SK-N-SH (cell line): ENCODE measurements at regions not wholly inside any gene's neighbourhood (a gene's known extent, or its start where the extent isn't known, plus 50 kb on each side); places are given as distances from the start of the nearest gene placed in this dataset.

Source experiments
- CTCF ChIA-PET: fragments of 300-600, 350-600 bp; formaldehyde crosslinking; extraction: SDS; loops from one replicate; lab custom pipeline; 2021; lab: Yijun Ruan, JAX
- POLR2A ChIA-PET: fragments of 350-600 bp; sonication (Branson Sonifier 250); formaldehyde crosslinking; extraction: SDS; loops from one replicate; lab custom pipeline; 2020; ENCODE audit warnings: antibody characterized with exemption, inconsistent platforms; lab: Yijun Ruan, JAX
- DNase-seq: peaks from one replicate; pipeline ENCODE4 v3.0.0; 2012
- H2AFZ ChIP-seq: fragments of 200-600 bp; sonication (generic); 2 replicates; pipeline ENCODE4 v1.8.1; 2016; ENCODE audit warnings: antibody characterized with exemption, mild to moderate bottlenecking, low read depth
- H3F3A ChIP-seq: fragments of 200-600 bp; sonication (generic); replicated peaks from 2 replicates; pipeline ENCODE3; 2016; ENCODE audit warnings: antibody characterized with exemption, mild to moderate bottlenecking; ENCODE audit not compliant: insufficient read depth
- H3K27ac ChIP-seq, 2 experiments: fragments of 200-500 bp in 1 of 2; fragments of 200-600 bp in 1 of 2; sonication (Bioruptor generic) in 1 of 2; sonication (generic), shearing (Covaris generic) in 1 of 2; 2 replicates each; pipeline versions ENCODE4 v1.5.1 to v1.6.1; 2014 to 2016; ENCODE audit warnings: low read depth in 2 of 2, inconsistent platforms in 1 of 2, low read length in 1 of 2, mild to moderate bottlenecking in 1 of 2, mixed read lengths in 1 of 2
- H3K27me3 ChIP-seq: fragments of 200-600 bp; sonication (generic), shearing (Covaris generic); 2 replicates; pipeline ENCODE4 v1.6.1; 2016; ENCODE audit warnings: mixed run types; ENCODE audit not compliant: insufficient read depth
- H3K36me3 ChIP-seq, 2 experiments: fragments of 200-500 bp in 1 of 2; fragments of 200-600 bp in 1 of 2; sonication (Bioruptor generic) in 1 of 2; sonication (generic) in 1 of 2; replicated peaks in 1 of 2; 2 replicates each; pipeline versions ENCODE3 to v1.5.1; 2014 to 2016; ENCODE audit warnings: low read length in 1 of 2, mild to moderate bottlenecking in 1 of 2; ENCODE audit not compliant: insufficient read depth in 2 of 2, control insufficient read depth in 1 of 2
- H3K4me1 ChIP-seq, 2 experiments: fragments of 200-500 bp in 1 of 2; fragments of 200-600 bp in 1 of 2; sonication (Bioruptor generic) in 1 of 2; sonication (generic), shearing (Covaris generic) in 1 of 2; 2 replicates each; pipeline versions ENCODE4 v1.5.1 to v1.6.1; 2014 to 2016; ENCODE audit warnings: low read depth in 1 of 2, low read length in 1 of 2, mixed run types in 1 of 2; ENCODE audit not compliant: insufficient read depth in 2 of 2, control insufficient read depth in 1 of 2
- H3K4me2 ChIP-seq: fragments of 200-600 bp; sonication (generic), shearing (Covaris generic); 2 replicates; pipeline ENCODE4 v1.6.1; 2017; ENCODE audit warnings: mixed run types
- H3K4me3 ChIP-seq, 2 experiments: fragments of 200-500 bp in 1 of 2; fragments of 200-600 bp in 1 of 2; sonication (Bioruptor generic) in 1 of 2; sonication (generic), shearing (Covaris generic) in 1 of 2; 2 replicates each; pipeline versions ENCODE4 v1.5.1 to v1.8.1; 2014 to 2016; ENCODE audit warnings: low read depth in 2 of 2, inconsistent platforms in 1 of 2, low read length in 1 of 2, mild to moderate bottlenecking in 1 of 2, mixed read lengths in 1 of 2, moderate library complexity in 1 of 2
- H3K79me2 ChIP-seq: fragments of 200-600 bp; sonication (generic); 2 replicates; pipeline ENCODE4 v1.8.1; 2017; ENCODE audit warnings: mild to moderate bottlenecking; ENCODE audit not compliant: insufficient read depth
- H3K9ac ChIP-seq: fragments of 200-600 bp; sonication (generic); 2 replicates; pipeline ENCODE4 v1.6.1; 2017; ENCODE audit warnings: mixed run types
- H3K9me2 ChIP-seq: fragments of 200-600 bp; sonication (generic); 2 replicates; pipeline ENCODE4 v1.6.1; 2017; ENCODE audit warnings: mixed run types
- H3K9me3 ChIP-seq: fragments of 200-600 bp; sonication (generic); 2 replicates; pipeline ENCODE4 v1.6.1; 2017; ENCODE audit warnings: mixed run types, mild to moderate bottlenecking, moderate library complexity
- H4K20me1 ChIP-seq: fragments of 200-600 bp; sonication (generic); 2 replicates; pipeline ENCODE4 v1.6.1; 2017; ENCODE audit warnings: mild to moderate bottlenecking, mixed run types; ENCODE audit not compliant: insufficient read depth
- EP300 ChIP-seq, 2 experiments: IDR thresholded peaks; 2 replicates each; pipeline versions ENCODE4 v1.4.0 to v1.6.1; 2012; ENCODE audit warnings: borderline replicate concordance in 1 of 2, low read depth in 1 of 2, low read length in 1 of 2
- FOXJ3 ChIP-seq: sonication (generic); formaldehyde crosslinking; IDR thresholded peaks from 2 replicates; pipeline ENCODE4 v1.5.1; 2020; ENCODE audit warnings: mild to moderate bottlenecking, missing genetic modification reagents
- FOXM1 ChIP-seq: IDR thresholded peaks from 2 replicates; pipeline ENCODE4 v1.4.0; 2012; ENCODE audit warnings: low read depth, mild to moderate bottlenecking
- JUND ChIP-seq: IDR thresholded peaks from 2 replicates; pipeline ENCODE4 v1.4.0; 2012
- MEF2A ChIP-seq: IDR thresholded peaks from 2 replicates; pipeline ENCODE4 v1.4.0; 2012; ENCODE audit warnings: low read depth, borderline replicate concordance
- NFIC ChIP-seq: IDR thresholded peaks from 2 replicates; pipeline ENCODE4 v1.4.0; 2012; ENCODE audit warnings: borderline replicate concordance
- RAD21 ChIP-seq: IDR thresholded peaks from 2 replicates; pipeline ENCODE4 v1.6.1; 2012; ENCODE audit warnings: mild to moderate bottlenecking, low read length
- RCOR1 ChIP-seq: fragments of 150-350 bp; IDR thresholded peaks from 2 replicates; pipeline ENCODE4 v1.6.1; 2017; ENCODE audit warnings: antibody characterized with exemption, low read length
- RFX5 ChIP-seq: IDR thresholded peaks from 2 replicates; pipeline ENCODE4 v1.6.1; 2012; ENCODE audit warnings: mild to moderate bottlenecking, improper control_type of control experiment, low read length
- SMC3 ChIP-seq: IDR thresholded peaks from 2 replicates; pipeline ENCODE4 v1.6.1; 2012; ENCODE audit warnings: low read depth, low read length, improper control_type of control experiment
- TCF12 ChIP-seq: IDR thresholded peaks from 2 replicates; pipeline ENCODE4 v1.4.0; 2012
- YY1 ChIP-seq: IDR thresholded peaks from 2 replicates; pipeline ENCODE4 v1.4.0; 2012; ENCODE audit warnings: low read depth, mild to moderate bottlenecking
- WGBS: methylation state at CpG from one replicate; pipeline ENCODE4 v1.1.6; 2017; ENCODE audit warnings: low lambda C conversion rate; 5-methylcytosine and 5-hydroxymethylcytosine counted together
- TF ChIP-seq, protein P1 (sequence below): fragments of 150-350 bp; IDR thresholded peaks from 2 replicates; pipeline ENCODE4 v1.6.1; 2017; ENCODE audit warnings: antibody characterized with exemption, low read length, low read depth, borderline replicate concordance
- TF ChIP-seq, protein P2 (sequence below): IDR thresholded peaks from 2 replicates; pipeline ENCODE4 v1.6.1; 2012; ENCODE audit warnings: mild to moderate bottlenecking, low read depth, low read length, moderate library complexity
- TF ChIP-seq, protein P3 (sequence below): fragments of 200-600 bp; sonication (generic); IDR thresholded peaks from 2 replicates; pipeline ENCODE4 v1.6.1; 2017; ENCODE audit warnings: antibody characterized with exemption, mild to moderate bottlenecking, moderate library complexity

DNA sequence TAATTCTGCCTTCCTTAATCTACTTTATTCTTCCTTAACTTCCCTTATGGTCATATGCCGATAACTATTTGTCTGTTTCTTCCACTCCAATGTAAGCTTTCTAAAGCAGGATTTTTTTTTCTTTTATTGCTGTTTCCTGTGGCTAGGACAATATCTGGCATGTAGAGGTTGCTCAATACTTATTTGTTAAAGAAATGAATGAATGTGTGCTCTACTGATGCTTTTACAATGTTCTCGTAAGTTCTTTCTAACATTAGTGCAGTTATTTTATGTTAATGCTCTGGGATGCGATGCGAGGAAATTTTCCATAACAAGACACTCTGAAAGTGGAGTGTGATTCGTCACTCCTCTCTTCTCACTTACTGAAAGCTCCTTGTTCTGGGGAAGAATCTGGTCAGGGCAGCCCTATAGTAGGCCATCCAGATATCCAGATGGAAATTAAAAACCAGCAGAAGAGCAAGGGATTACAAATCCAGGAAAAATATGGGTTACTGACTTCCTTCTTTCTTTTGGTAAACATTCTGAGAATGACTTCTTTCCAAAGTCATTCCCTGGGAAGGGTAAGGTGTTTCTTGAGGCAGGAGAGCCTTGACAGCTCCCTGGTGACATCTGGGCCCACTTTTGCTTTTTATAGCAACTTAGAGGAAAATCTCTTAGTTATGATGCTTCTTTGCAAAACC is 420.4 kb downstream of the PDCD6IP start:
- no peaks in the 10 kb centered on the region for H3F3A ChIP-seq
- H3K9me2 ChIP-seq: no peaks in the 10 kb centered on the region
- peaks cover 0 to 4% of the 10 kb centered on the region in 2 experiments; a peak in 1 of 4 replicates for H3K4me1 ChIP-seq
- H2AFZ ChIP-seq: no peak overlapping the region
- H4K20me1 ChIP-seq: no peaks in the 10 kb centered on the region
- H3K27ac ChIP-seq: no peak overlapping the region
- POLR2A ChIA-PET: no interaction called here
- WGBS: 58% methylated on average over 5 of the region's 5 CpGs
- H3K79me2 ChIP-seq: no peaks in the 10 kb centered on the region
- H3K4me2 ChIP-seq: no peak overlapping the region
- no peaks in the 10 kb centered on the region for H3K27me3 ChIP-seq
- no peak overlapping the region for H3K9ac ChIP-seq
- TF ChIP-seq YY1 (no peak), JUND (no peak), RAD21 (no peak), SMC3 (no peak), NFIC (no peak), FOXJ3 (CRISPR knock-in tag) (no peak), EP300 (IDR thresholded peaks at IDR 0.05; ENCODE audit: borderline replicate concordance in 1 of 2, low read depth in 1 of 2, low read length in 1 of 2) (no peak), MEF2A (no peak), FOXM1 (no peak), RCOR1 (no peak)
- TF ChIP-seq, protein P1, sequence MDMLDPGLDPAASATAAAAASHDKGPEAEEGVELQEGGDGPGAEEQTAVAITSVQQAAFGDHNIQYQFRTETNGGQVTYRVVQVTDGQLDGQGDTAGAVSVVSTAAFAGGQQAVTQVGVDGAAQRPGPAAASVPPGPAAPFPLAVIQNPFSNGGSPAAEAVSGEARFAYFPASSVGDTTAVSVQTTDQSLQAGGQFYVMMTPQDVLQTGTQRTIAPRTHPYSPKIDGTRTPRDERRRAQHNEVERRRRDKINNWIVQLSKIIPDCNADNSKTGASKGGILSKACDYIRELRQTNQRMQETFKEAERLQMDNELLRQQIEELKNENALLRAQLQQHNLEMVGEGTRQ: no peak
- TF ChIP-seq, all 33 proteins: peak for 0
- Histone ChIP-seq H3K36me3 (no peaks in the 10 kb centered on the region), H3K9me3 (no peaks in the 10 kb centered on the region), H3K4me3 (no peak overlapping the region)
- no peak for DNase-seq
- CTCF ChIA-PET: no interaction called here

DNA sequence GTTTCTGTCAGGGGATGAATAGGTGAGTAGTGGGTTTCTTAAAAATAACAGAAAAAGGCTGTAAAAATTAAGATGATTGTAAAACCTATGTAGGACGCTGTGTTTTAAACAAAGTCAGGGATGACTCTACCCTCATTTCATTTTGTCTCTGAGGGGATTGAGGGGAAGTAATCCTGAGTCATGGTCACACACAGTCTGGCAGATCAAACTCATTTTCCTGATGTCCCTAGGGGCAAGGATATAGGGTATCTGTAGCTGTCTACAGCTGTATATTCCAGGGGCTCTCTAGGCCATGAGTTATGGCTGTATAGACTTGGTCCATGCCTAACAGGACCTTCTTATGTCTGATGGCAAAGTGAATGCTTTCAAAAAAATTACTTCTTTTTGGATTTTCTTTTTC is 421.1 kb downstream of the PDCD6IP start:
- Histone ChIP-seq H3F3A (no peaks in the 10 kb centered on the region), H3K9ac (no peak overlapping the region), H3K27me3 (no peaks in the 10 kb centered on the region), H3K4me1 (peaks cover 0 to 4% of the 10 kb centered on the region in 2 experiments; a peak in 1 of 4 replicates), H4K20me1 (no peaks in the 10 kb centered on the region), H3K27ac (no peak overlapping the region), H3K79me2 (no peaks in the 10 kb centered on the region), H3K36me3 (no peaks in the 10 kb centered on the region), H3K9me2 (no peaks in the 10 kb centered on the region), H3K4me3 (no peak overlapping the region), H3K9me3 (no peaks in the 10 kb centered on the region), H2AFZ (no peak overlapping the region), H3K4me2 (no peak overlapping the region)
- ChIA-PET CTCF (no interaction called here), POLR2A (no interaction called here)
- 34% methylated on average over 1 of the region's 1 CpG for WGBS
- TF ChIP-seq, protein P2, sequence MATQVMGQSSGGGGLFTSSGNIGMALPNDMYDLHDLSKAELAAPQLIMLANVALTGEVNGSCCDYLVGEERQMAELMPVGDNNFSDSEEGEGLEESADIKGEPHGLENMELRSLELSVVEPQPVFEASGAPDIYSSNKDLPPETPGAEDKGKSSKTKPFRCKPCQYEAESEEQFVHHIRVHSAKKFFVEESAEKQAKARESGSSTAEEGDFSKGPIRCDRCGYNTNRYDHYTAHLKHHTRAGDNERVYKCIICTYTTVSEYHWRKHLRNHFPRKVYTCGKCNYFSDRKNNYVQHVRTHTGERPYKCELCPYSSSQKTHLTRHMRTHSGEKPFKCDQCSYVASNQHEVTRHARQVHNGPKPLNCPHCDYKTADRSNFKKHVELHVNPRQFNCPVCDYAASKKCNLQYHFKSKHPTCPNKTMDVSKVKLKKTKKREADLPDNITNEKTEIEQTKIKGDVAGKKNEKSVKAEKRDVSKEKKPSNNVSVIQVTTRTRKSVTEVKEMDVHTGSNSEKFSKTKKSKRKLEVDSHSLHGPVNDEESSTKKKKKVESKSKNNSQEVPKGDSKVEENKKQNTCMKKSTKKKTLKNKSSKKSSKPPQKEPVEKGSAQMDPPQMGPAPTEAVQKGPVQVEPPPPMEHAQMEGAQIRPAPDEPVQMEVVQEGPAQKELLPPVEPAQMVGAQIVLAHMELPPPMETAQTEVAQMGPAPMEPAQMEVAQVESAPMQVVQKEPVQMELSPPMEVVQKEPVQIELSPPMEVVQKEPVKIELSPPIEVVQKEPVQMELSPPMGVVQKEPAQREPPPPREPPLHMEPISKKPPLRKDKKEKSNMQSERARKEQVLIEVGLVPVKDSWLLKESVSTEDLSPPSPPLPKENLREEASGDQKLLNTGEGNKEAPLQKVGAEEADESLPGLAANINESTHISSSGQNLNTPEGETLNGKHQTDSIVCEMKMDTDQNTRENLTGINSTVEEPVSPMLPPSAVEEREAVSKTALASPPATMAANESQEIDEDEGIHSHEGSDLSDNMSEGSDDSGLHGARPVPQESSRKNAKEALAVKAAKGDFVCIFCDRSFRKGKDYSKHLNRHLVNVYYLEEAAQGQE: no peak
- TF ChIP-seq RFX5: no peak
- TF ChIP-seq FOXM1: no peak
- no peak for TF ChIP-seq TCF12
- TF ChIP-seq, protein P3, sequence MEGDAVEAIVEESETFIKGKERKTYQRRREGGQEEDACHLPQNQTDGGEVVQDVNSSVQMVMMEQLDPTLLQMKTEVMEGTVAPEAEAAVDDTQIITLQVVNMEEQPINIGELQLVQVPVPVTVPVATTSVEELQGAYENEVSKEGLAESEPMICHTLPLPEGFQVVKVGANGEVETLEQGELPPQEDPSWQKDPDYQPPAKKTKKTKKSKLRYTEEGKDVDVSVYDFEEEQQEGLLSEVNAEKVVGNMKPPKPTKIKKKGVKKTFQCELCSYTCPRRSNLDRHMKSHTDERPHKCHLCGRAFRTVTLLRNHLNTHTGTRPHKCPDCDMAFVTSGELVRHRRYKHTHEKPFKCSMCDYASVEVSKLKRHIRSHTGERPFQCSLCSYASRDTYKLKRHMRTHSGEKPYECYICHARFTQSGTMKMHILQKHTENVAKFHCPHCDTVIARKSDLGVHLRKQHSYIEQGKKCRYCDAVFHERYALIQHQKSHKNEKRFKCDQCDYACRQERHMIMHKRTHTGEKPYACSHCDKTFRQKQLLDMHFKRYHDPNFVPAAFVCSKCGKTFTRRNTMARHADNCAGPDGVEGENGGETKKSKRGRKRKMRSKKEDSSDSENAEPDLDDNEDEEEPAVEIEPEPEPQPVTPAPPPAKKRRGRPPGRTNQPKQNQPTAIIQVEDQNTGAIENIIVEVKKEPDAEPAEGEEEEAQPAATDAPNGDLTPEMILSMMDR: no peak
- no peak for DNase-seq
